T47D (cell line): ENCODE measurements at regions not wholly inside any gene's neighbourhood (a gene's known extent, or its start where the extent isn't known, plus 50 kb on each side); places are given as distances from the start of the nearest gene placed in this dataset.
A peak's percentile ranks its signal among the peaks of the same experiment; 100 is the strongest.

Source experiments
- DNase-seq, 2 experiments: peaks; one replicate each; pipeline versions ENCODE4 v3.0.0 to v3.0.0-alpha.2; 2011 to 2012; ENCODE audit warnings: low read depth in 1 of 2, low spot score in 1 of 2
- JUND ChIP-seq: IDR thresholded peaks from 2 replicates; pipeline ENCODE4 v1.6.1; 2012; ENCODE audit warnings: low read depth
- in situ Hi-C: cut with HindIII; loops from 2 replicates; pipeline ENCODE4 v1.10.0; 2016; ENCODE audit warnings: low sequenced_read_pairs, low pct_unique_long_range_greater_than_20kb

DNA sequence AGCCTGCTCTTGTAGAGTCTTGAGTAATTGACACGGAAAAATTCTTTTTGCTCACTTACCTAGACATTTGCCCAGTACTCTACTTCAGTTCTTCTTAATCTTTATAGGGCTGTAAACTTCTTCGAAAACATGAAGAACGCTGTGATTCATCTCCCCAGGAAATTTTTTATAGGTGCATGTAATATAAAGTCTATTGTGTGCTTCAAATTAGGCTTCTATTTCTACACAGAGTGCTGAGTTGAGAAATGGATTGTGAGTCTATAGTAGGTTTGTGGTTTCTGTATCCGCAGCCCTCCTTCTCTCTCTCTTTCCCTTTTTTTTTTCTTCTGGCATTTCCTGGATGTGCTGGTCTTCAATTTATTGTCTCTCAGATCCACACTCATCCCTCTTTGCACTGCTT lies 183.3 kb upstream of the DCBLD2 start:
- no peak for TF ChIP-seq JUND
- in situ Hi-C loops, result no loop called here
- DNase-seq, result no peak

DNA sequence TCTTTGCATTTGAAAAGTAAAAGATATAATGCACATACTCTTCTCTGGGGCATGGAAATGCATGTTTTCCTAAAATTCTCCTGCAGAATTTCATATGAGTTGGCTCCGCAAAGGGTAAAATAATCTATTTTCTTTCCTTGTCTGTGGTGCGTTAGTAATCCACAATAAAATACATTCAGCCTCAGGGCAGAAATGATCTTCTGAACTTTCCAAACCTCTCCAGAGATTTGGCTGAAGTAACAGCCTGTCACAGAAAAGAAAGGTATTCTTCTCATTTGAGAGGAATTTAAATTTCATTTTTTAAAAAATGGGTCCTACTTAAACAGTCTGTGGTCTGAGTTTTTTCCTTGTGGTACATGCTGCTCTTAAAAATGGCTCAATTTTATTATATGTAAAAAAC lies 182.7 kb upstream of the DCBLD2 start:
- DNase-seq, result no peak
- in situ Hi-C loops, result no loop called here
- no peak for TF ChIP-seq JUND

DNA sequence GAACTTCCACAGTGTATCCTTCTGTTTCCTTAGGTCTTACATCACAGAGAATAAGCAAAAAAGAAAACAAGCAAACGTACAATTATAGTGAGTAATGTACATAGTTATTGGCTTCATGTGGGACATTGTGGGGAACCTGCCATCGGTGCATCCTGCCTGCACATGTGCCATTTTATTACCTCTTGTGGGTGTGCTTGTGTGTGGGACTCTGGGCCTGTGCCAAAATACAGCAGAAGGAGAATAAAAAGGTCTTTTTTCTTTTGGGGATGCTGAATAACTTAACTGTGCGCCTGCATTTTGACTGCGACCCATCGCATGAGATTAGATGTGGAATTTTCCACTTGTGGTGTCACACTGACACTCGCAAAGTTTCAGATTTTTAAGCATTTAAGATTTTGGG lies 169.6 kb upstream of the DCBLD2 start:
- no peak for TF ChIP-seq JUND
- no peak for DNase-seq
- in situ Hi-C loops, result no loop called here

DNA sequence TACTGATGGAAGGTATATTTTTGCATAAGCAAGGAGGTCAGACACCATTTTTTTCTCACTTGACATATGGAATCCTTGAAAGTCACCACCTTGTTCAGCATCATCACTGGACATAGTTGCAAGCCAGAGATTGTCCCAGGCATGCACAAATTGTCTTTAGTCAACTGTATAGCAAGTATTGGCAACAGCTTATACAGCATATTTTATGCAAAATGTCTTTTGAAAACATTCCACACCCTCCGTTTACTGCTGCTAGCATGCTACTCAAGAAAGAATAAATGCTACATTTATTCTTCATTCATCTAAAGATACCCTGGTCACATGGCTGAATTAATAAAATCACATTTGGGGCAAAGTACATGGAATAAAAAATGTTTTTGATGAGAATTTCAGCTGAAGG lies 168.5 kb upstream of the DCBLD2 start:
- no peak for TF ChIP-seq JUND
- in situ Hi-C loops, result no loop called here
- no peak for DNase-seq

DNA sequence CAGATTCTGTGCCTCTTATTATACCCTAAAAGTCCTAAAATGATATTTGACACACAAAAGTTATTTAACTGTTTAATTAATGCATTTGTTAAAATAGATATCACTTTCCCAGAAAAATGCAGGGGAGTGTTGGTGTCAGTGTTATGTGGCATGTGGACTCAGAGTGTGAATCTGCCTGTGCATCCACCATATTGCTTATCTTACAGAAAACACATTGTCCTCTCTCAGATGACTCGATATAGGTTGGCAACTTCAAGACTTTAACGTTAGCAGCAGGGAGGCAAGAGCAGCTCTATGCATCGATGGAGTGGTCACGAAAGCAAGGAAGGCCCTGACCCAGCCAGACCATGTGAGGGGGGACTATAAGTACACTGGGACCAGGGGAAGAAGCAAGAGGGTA lies 165.4 kb upstream of the DCBLD2 start:
- DNase-seq, result no peak
- no peak for TF ChIP-seq JUND
- in situ Hi-C loops, result no loop called here

DNA sequence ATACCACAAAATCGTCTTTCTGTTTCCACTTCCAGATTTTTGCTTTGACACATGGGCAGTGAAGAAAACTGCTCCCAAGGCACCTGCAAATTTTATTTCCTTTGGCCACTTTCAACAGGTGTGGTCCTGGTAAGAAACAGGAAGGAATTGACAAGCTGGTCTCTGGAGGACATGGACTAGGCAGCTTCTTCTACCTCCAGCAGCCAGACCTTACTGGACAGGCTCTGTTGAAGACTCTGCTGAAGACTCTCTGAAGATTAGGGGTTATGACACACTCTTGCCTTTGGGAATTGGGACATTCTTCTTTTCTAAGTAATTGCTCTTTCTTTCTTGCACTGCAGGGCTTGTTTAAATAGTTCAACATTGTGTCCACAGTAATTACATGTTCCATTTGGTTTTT lies 147.7 kb upstream of the DCBLD2 start:
- no peak for TF ChIP-seq JUND
- in situ Hi-C loops, result no loop called here
- no peak for DNase-seq

DNA sequence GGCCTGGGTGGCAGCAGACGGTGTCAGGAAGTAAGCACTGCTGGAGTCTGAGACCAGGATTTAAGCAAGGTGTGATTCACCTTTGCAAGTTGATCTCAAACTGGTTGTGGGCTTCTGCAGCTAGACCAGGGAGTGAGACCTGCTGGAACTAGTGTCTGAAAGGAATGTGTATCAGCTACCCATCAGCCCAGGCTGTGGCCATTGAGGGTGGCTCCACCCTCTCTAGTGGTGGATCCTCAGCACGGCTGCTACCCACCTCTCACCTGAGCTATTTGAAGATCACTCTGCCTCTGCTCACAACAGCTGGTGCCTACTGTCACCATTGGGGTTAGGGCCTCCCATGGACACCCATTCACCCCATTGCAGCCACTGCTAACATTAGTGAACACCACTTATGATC lies 140.3 kb upstream of the DCBLD2 start:
- in situ Hi-C loops, result no loop called here
- no peak for DNase-seq
- TF ChIP-seq JUND, result no peak

DNA sequence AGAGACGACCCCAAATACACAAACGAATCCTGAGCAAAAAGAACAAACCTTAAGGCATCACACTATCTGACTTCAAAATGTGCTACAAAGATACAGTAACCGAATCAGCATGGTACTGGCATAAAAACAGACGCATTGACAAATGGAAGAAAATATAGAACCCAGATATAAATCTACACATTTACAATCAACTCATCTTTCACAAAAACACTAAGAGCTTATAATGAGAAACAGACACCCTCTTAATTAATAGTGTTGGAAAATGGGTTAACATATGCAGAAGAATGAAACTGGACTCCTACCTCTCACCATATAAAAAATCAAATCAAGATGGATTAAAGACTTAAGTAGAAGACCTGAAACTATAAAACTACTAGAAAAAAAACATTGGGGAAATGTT lies 130.3 kb upstream of the DCBLD2 start:
- no peak for TF ChIP-seq JUND
- in situ Hi-C loops, result no loop called here
- no peak for DNase-seq

DNA sequence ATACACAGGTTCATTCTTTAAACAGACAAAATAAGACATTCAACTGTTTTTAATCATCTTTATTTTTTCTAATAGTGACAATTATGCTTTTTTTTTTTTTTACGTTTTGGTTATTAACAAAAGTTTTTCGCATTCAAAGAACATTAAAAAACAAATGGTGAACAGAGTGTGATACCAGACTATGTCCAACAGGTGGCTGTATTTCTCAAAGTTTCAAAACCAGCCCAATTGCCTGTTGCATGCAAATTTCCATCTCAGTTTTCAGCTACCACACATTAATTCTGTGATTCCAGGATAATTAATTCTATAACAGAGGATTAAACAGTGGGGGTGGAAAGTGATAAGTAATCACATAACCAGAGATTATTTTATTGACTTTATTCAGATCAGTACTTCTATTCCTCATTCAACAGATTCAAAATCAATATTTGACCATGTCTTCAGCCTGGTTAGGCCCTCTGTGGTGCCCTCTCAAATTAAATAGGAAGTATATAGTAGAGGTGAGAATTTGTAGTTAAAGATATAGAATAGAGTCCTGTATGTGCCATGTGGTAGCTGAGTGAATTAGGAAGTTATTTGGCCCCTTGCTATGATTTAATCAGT lies 122.2 kb upstream of the DCBLD2 start:
- TF ChIP-seq JUND, result no peak
- in situ Hi-C loops, result no loop called here
- DNase-seq, result peak; percentile 13 to 55

DNA sequence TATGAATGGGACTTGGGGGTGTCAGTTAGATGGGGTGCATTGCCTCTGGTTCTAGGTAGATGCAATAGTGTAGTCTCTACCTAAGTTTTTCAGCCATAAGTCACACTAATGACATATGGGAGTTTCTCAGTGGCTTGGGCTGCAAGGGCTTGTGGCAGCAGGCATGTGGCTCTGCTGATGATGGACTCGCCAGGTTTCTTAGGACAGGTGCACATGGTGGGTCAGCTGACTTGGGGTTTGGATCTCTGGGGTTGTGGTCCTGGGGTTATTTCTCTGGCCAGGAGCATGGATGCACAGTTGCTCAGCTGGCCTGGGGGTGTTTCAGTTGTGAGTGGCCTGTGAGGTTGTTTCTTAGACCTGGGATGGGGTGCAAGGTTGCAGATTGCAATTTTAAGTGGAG lies 120.0 kb upstream of the DCBLD2 start:
- no peak for TF ChIP-seq JUND
- DNase-seq, result no peak
- in situ Hi-C loops, result no loop called here

DNA sequence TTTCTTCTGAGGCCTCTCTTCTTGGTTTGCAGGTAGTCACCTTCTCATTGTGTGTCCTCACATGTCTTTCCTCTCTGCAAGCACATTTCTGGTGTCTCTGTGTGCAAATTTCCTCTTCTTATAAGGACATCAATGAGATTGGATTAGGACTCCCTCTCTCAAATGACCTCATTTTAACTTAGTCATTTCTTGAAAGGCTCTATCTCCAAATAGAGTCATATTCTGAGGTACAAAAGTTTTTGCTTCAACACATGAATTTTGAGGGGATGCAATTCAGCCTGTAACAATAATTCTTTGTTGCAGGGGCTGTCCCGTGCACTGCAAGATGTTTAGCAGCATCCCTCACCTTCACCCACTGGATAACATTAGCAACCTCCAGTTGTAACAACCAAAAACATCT lies 115.0 kb upstream of the DCBLD2 start:
- in situ Hi-C loops, result no loop called here
- no peak for TF ChIP-seq JUND
- DNase-seq, result no peak

DNA sequence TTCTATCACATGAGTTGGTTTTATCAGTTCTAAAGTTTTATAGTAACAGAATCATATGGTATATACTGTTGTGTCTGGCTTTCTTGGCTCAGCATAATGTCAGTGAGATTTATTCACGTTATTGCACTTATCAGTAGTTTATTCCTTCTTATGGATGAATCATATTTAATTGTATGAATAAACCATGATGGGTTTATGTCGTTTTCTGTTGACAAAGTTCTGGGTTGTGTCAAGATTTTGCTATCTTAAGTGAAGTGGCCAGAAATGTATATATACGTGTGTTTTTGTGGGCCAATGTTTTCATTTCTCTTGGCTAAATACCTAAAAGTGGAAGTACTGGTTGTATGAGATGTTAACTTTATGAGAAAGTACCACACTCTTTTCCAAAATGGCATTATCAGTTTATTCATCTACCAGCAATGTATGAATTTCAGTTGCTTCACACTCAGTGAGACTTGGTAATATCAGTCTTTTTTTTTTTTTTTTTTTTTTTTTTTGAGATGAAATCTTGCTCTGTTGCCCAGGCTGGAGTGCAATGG lies 112.4 kb upstream of the DCBLD2 start:
- in situ Hi-C loops, result no loop called here
- peak in 1 of 2 experiments; percentile 46 for DNase-seq
- no peak for TF ChIP-seq JUND

DNA sequence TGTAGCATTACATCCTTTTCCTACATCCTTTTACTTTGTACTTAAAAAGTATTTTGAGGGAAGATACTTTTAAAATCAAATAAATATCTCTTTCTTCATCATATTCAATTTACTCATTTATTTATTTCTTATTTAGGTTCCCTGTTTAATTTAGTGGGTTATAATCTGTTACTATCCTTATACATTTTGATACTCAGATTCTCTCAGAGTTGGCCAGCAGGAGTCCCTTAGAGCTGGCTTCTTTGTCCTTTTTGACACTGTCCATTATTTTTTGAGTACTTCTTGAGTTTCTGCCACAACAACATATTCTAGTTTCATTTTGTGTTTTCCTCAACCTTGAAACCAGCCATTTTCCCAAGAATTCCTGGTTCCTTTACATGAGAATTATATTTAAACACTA lies 111.6 kb upstream of the DCBLD2 start:
- in situ Hi-C loops, result no loop called here
- TF ChIP-seq JUND, result no peak
- no peak for DNase-seq

DNA sequence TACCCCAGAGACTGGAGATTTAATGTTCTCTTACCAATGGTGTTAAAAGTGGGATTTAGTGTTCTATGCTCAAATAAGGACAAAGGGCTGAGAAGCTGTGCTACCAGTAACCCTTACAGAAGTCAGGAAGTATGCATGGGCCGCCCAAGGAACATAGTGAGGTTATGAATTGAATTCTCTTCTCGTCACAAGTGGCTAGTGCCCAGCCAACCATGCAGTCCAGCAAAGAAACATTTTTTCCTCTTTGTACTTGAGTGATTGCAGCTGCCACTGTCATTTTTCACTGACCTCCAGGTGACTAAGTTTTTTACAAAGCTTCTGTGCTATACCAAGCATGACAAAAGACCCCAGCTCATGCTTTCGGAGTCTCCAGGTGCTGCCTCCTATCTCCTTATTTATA lies 110.6 kb upstream of the DCBLD2 start:
- in situ Hi-C loops, result no loop called here
- TF ChIP-seq JUND, result no peak
- DNase-seq, result no peak
